ENCODE measurements at regions not wholly inside any gene's neighbourhood (a gene's known extent, or its start where the extent isn't known, plus 50 kb on each side); places are given as distances from the start of the nearest gene placed in this dataset.

GRCh38 chr7:156096771-156097538 lies 284.7 kb upstream of the SHH start:
- TF ChIP-seq, protein P1, sequence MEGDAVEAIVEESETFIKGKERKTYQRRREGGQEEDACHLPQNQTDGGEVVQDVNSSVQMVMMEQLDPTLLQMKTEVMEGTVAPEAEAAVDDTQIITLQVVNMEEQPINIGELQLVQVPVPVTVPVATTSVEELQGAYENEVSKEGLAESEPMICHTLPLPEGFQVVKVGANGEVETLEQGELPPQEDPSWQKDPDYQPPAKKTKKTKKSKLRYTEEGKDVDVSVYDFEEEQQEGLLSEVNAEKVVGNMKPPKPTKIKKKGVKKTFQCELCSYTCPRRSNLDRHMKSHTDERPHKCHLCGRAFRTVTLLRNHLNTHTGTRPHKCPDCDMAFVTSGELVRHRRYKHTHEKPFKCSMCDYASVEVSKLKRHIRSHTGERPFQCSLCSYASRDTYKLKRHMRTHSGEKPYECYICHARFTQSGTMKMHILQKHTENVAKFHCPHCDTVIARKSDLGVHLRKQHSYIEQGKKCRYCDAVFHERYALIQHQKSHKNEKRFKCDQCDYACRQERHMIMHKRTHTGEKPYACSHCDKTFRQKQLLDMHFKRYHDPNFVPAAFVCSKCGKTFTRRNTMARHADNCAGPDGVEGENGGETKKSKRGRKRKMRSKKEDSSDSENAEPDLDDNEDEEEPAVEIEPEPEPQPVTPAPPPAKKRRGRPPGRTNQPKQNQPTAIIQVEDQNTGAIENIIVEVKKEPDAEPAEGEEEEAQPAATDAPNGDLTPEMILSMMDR (IDR thresholded peaks at IDR 0.05) = no peak
- TF ChIP-seq POLR2AphosphoS5 (IDR thresholded peaks at IDR 0.05; ENCODE audit: low read depth, low read length) (no peak), SIN3A (IDR thresholded peaks at IDR 0.05; ENCODE audit: borderline replicate concordance, insufficient read depth, low read depth, low read length) (no peak), REST (IDR thresholded peaks at IDR 0.05; ENCODE audit: insufficient read depth in 1 of 2, low read depth in 2 of 2, low read length in 1 of 2) (no peak), TCF7L2 (IDR thresholded peaks at IDR 0.05; ENCODE audit: low read depth, low read length) (no peak)

Data from Panc1 (cell line).